Activated T-helper 17 cell treated with anti-CD3 and anti-CD28 coated beads, Interleukin-2, amount 50 U/mL, for 72 hours (primary cell): ENCODE measurements at regions not wholly inside any gene's neighbourhood (a gene's known extent, or its start where the extent isn't known, plus 50 kb on each side); places are given as distances from the start of the nearest gene placed in this dataset.

Experiments
- ATAC-seq: fragments of 150-1000 bp; cut with Tn5 transposase; replicated peaks from 2 replicates; pipeline ENCODE4 v1.10.0; 2021; ENCODE audit warnings: mild to moderate bottlenecking, moderate library complexity
- H3K27ac Mint-ChIP-seq: one replicate; pipeline ENCODE4 v1.8.0; 2022; ENCODE audit warnings: mixed read lengths
- H3K27me3 Mint-ChIP-seq: one replicate; pipeline ENCODE4 v1.8.0; 2022; ENCODE audit warnings: mixed read lengths
- H3K36me3 Mint-ChIP-seq: one replicate; pipeline ENCODE4 v1.8.0; 2022; ENCODE audit warnings: low read depth, mild to moderate bottlenecking, mixed read lengths
- H3K4me1 Mint-ChIP-seq: one replicate; pipeline ENCODE4 v1.8.0; 2022; ENCODE audit warnings: mixed read lengths
- H3K4me3 Mint-ChIP-seq: one replicate; pipeline ENCODE4 v1.8.0; 2022; ENCODE audit warnings: mild to moderate bottlenecking, mixed read lengths
- H3K9me3 Mint-ChIP-seq: one replicate; pipeline ENCODE4 v1.8.0; 2022; ENCODE audit warnings: mixed read lengths

DNA sequence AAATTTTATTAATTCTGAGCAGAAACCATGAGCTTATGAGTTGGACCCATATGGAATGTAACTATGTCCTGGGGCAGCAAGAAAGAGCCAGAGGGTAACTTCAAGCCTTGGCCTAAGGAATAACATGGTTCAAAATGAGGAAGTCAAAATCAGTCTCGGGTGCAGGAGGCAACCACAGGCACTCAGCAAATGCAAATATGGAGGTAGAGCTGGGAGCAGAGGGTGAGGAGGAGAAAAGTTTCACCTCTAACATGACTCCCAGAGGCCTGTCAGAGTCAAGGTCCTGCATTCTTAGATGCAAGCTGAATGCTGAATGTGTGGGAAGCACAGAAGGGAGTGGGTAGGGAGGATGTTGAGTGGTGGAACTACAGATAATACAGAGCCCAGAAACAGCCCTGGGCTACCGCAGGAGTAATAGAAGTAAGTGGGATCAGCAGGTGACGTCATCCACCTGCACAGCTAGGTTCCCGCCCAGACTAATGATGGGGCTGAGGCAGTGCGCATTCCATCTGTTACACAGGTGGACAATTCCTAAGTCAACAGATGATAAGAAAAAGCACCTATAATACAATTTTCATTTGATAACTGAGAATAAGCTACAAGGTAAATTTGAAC lies 279.8 kb upstream of the ARRDC4 start:
- Mint-ChIP-seq H3K27me3 (no peaks in the 10 kb centered on the region), H3K27ac (no peak overlapping the region), H3K9me3 (peaks cover 15% of the 10 kb centered on the region), H3K4me3 (no peak overlapping the region), H3K36me3 (no peaks in the 10 kb centered on the region), H3K4me1 (no peaks in the 10 kb centered on the region)
- ATAC-seq, result no peak

DNA sequence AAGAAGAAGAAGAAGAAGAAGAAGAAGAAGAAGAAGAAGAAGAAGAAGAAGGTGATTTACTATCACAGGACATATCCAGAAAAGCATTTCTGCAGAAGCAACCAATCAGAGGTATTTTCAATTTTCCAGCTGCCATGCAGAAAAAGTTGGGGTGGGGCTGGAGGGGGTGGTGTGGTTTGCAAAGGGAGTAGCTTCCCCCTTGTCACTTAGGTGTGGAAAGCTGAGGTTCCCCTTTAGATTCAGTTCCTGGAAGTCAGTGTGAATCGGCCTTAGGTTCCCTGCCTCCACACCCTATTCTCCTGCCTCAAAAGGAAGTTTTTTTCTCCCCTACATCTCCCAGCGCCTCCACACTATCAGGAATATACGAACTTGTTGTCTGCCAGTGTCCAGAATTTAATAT lies 276.7 kb upstream of the ARRDC4 start:
- H3K4me3 Mint-ChIP-seq, result no peak overlapping the region
- H3K9me3 Mint-ChIP-seq, result peaks cover 15% of the 10 kb centered on the region
- ATAC-seq, result no peak
- no peaks in the 10 kb centered on the region for H3K4me1 Mint-ChIP-seq
- H3K27me3 Mint-ChIP-seq, result no peaks in the 10 kb centered on the region
- no peaks in the 10 kb centered on the region for H3K36me3 Mint-ChIP-seq
- H3K27ac Mint-ChIP-seq, result no peak overlapping the region

DNA sequence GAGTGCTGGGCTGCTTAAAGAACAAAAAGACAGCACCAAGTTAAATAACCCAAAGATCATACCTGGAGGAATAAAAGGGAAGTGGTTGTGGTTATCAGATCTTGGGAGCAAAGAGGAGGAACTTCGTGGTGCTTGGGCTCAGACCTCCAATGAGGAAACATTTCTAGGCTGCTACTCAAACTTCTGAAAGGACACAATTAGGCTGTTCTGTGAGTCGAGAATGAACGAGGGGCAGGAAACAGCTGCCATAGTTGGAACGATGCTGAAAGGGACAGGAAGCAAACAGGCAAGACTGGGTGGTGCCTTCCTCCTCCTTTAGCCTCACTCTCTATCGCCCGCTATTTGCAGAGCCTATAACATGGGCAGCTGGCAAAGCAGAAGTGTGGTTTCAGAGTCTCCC lies 276.3 kb upstream of the ARRDC4 start:
- Mint-ChIP-seq H3K9me3 (peaks cover 16% of the 10 kb centered on the region), H3K27ac (no peak overlapping the region), H3K36me3 (no peaks in the 10 kb centered on the region), H3K4me3 (no peak overlapping the region), H3K4me1 (no peaks in the 10 kb centered on the region), H3K27me3 (no peaks in the 10 kb centered on the region)
- no peak for ATAC-seq

DNA sequence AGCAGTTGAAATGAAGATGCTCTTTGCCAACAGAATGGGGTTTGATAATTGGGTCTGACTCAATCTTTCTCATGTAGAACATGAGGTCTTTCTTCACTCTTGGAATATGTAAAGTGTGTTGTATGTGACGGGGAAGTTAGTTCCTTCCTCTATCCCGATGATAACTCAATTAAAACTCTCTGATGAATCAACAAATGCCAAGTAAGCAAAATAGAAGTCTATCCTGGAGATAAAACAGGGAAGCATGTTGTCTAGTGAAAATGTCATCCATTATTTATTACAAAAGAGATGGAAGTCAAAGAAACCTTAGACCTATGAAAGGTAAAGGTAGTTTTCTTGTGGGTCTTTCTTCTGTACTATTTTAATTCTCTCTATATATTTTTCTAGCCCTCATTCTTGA lies 274.2 kb upstream of the ARRDC4 start:
- no peaks in the 10 kb centered on the region for H3K4me1 Mint-ChIP-seq
- no peak overlapping the region for H3K4me3 Mint-ChIP-seq
- no peak for ATAC-seq
- H3K36me3 Mint-ChIP-seq, result no peaks in the 10 kb centered on the region
- no peak overlapping the region for H3K27ac Mint-ChIP-seq
- no peaks in the 10 kb centered on the region for H3K27me3 Mint-ChIP-seq
- peaks cover 13% of the 10 kb centered on the region for H3K9me3 Mint-ChIP-seq

DNA sequence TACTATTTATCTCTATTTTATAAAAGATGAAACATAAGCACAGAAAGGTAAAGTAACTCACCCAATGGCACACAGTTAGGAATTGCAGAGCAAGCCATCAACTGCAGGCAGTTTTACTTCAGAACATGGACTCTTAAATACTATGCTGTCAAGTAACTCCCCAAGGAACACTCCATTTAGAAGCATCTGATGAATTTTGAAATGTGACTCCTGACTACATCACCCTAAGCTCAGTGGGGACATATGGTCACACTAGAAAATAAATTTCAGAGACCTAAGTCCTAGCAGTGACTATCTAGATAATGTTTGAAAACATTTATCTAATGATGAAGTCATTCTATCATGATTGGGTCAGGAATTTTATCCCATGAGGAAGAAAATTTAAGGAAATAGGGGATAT lies 272.8 kb upstream of the ARRDC4 start:
- H3K4me1 Mint-ChIP-seq, result no peaks in the 10 kb centered on the region

DNA sequence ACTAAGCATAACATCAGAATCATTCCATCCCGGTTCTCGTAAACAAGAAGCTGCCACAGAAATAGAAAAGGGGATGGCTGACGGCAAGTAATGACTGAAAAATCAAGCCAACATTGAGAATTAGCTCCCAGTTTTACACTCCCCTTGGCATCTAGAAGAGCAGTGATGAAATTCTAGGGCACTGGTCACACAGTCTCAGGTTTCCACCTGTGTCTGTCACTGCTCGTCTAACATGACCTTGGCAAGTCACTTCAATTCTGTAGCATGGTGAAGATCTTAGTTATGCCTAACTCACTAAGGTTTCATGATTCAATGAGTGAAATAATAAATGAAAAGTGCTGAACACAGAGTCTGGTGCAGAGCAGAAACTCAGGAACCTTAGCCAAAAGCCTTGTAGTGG lies 272.3 kb upstream of the ARRDC4 start:
- H3K4me1 Mint-ChIP-seq, result no peaks in the 10 kb centered on the region
- ATAC-seq, result no peak
- no peaks in the 10 kb centered on the region for H3K27me3 Mint-ChIP-seq

More for the DNA sequence above, 272.8 kb upstream of the ARRDC4 start:
- no peak for ATAC-seq
- peaks cover 9% of the 10 kb centered on the region for H3K9me3 Mint-ChIP-seq
- H3K4me3 Mint-ChIP-seq, result no peak overlapping the region
- no peaks in the 10 kb centered on the region for H3K27me3 Mint-ChIP-seq
- no peaks in the 10 kb centered on the region for H3K36me3 Mint-ChIP-seq
- H3K27ac Mint-ChIP-seq, result no peak overlapping the region

DNA sequence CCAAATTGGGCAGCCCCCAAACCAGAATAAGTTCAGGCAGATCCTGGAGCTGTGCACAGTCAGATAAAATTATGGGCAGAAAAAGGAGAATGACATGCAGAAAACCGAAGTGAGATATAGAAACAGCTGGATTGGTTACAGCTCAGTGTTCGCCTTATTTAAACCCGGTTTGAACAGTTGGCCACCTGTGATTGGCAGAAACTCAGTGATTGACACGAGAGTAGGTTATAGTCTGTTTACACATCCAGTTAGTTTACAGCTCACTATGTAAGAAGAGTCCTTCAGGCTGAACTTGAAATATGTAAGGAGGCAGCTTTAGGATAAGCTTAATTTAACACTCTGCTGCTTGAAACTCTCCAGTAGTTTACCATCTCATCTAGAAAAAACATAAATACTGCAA lies 271.6 kb upstream of the ARRDC4 start:
- Mint-ChIP-seq H3K36me3 (no peaks in the 10 kb centered on the region), H3K4me3 (no peak overlapping the region), H3K27me3 (no peaks in the 10 kb centered on the region), H3K27ac (no peak overlapping the region), H3K9me3 (peaks cover 6% of the 10 kb centered on the region), H3K4me1 (no peaks in the 10 kb centered on the region)
- ATAC-seq, result no peak

More for the DNA sequence above, 272.3 kb upstream of the ARRDC4 start:
- Mint-ChIP-seq H3K9me3 (peaks cover 6% of the 10 kb centered on the region), H3K4me3 (no peak overlapping the region), H3K27ac (no peak overlapping the region), H3K36me3 (no peaks in the 10 kb centered on the region)

DNA sequence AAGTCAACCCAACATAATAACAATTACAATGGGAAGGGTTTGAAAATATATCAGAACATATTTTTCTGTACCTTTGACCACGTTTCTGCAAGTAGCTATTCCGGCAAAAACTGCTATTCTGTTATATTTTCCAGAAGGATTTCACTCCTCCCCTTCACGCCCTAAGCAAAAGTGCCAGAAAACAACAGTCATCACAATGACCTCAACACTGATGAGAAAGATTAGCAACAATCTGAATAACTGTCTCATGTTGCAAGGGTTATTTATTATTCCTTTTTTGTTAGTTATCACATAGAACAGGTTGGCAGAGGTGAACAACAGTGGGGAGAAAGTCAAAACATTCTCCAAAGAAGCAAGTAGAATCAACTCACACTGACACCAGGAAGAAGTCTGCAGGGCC lies 269.4 kb upstream of the ARRDC4 start:
- no peak for ATAC-seq
- Mint-ChIP-seq H3K27ac (no peak overlapping the region), H3K27me3 (no peaks in the 10 kb centered on the region), H3K36me3 (no peaks in the 10 kb centered on the region), H3K4me3 (no peak overlapping the region), H3K4me1 (no peaks in the 10 kb centered on the region), H3K9me3 (peaks cover 6% of the 10 kb centered on the region)

DNA sequence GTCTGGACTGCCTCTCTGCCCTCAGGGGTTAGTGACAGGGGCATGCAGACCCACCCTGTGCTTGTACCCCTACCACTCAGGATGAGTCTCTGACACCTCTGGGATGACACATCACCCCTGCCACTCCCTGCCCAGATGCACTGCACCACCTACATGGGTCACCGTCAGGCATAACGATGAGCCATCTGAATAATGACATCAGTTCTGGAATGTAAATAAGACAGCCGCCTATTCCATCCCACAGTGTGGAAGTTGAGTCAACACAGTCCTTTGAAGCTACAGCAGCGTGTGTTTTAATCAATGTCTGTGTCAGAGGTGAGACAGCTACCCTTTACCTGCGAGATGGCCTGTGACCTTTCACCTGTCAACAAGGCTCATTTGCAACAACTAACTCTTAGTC lies 268.7 kb upstream of the ARRDC4 start:
- Mint-ChIP-seq H3K27me3 (no peaks in the 10 kb centered on the region), H3K9me3 (peaks cover 6% of the 10 kb centered on the region)
- no peak for ATAC-seq

DNA sequence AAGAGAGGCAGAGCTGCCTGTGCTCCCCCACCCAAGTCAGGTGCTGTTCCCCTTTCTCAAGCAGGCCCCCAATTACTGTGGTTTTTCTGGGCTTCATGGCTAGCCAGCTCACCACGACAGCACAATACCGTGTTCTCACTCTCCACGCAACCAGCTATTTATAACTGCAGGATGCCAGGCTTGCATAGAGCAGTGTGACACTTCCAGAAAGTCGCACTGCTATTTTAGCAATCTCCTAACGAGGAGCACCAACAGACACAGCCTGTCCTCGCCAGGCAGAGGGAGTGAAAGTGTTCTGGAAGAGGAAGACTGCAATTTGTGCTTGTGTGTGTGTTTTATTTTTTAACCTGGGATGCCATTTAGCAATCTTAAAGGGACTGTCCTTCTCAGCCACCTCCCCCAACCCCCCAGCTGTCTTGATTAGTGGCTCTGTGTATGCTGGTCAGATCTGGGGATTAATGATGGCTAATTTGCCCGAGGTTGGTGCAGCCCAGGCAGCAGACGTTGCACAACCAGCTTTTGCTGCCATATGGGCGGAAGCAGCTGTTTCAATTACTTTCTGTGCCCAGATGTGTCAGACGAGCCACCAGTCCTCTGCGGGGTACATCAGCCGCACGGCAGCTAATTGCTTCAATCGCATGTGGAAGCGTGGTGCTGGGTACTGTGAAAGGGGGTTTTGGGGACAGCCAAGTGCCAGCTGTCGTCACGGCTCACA lies 268.0 kb upstream of the ARRDC4 start:
- H3K36me3 Mint-ChIP-seq, result no peaks in the 10 kb centered on the region
- H3K27ac Mint-ChIP-seq, result no peak overlapping the region
- peaks cover 6% of the 10 kb centered on the region for H3K9me3 Mint-ChIP-seq
- ATAC-seq, result no peak
- no peaks in the 10 kb centered on the region for H3K27me3 Mint-ChIP-seq
- no peaks in the 10 kb centered on the region for H3K4me1 Mint-ChIP-seq
- H3K4me3 Mint-ChIP-seq, result no peak overlapping the region

More for the DNA sequence above, 268.7 kb upstream of the ARRDC4 start:
- H3K4me1 Mint-ChIP-seq, result no peaks in the 10 kb centered on the region
- H3K4me3 Mint-ChIP-seq, result no peak overlapping the region
- no peak overlapping the region for H3K27ac Mint-ChIP-seq
- H3K36me3 Mint-ChIP-seq, result no peaks in the 10 kb centered on the region

DNA sequence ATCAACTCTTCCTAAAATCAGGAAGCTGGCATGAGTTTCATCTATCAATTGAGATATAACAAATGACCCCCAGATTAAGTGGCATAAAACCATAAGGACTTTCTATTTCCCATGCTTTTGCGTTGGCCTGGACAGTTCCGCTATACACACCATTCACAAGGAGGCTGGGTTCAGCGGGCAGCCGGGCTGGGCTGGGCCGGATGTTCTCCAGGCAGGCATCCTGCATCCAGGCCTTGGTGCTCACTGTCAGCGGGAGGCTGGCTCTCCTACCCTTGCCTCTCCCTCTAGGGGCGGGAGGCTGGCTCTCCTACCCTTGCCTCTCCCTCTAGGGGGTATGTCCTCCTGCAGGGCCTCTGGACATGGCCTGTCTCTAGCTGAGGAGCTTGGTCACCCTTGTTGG lies 266.0 kb upstream of the ARRDC4 start:
- H3K36me3 Mint-ChIP-seq, result no peaks in the 10 kb centered on the region
- no peaks in the 10 kb centered on the region for H3K4me1 Mint-ChIP-seq
- no peak for ATAC-seq
- peaks cover 3% of the 10 kb centered on the region for H3K9me3 Mint-ChIP-seq
- H3K27ac Mint-ChIP-seq, result no peak overlapping the region
- no peaks in the 10 kb centered on the region for H3K27me3 Mint-ChIP-seq
- no peak overlapping the region for H3K4me3 Mint-ChIP-seq

DNA sequence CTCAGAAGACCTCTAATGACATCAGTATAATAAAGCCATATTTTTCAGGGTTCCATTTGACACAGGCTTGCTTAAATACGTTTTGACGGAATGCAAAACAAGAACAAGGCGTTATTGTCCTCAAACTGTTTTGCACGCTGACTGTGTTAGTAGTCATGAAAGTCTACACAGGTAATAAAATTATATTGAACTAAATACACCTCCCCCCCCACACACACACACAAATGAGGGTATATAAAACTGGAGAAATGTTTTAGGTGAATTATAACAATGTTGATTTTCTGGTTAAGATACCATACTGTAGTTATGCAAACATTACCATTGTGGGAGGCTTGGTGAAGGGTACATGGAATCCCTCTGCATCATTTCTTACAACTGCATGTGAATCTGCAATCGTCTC lies 257.1 kb upstream of the ARRDC4 start:
- H3K27ac Mint-ChIP-seq, result no peak overlapping the region
- no peaks in the 10 kb centered on the region for H3K9me3 Mint-ChIP-seq
- no peaks in the 10 kb centered on the region for H3K4me1 Mint-ChIP-seq
- H3K27me3 Mint-ChIP-seq, result no peaks in the 10 kb centered on the region
- ATAC-seq, result no peak
- no peaks in the 10 kb centered on the region for H3K36me3 Mint-ChIP-seq
- H3K4me3 Mint-ChIP-seq, result no peak overlapping the region

DNA sequence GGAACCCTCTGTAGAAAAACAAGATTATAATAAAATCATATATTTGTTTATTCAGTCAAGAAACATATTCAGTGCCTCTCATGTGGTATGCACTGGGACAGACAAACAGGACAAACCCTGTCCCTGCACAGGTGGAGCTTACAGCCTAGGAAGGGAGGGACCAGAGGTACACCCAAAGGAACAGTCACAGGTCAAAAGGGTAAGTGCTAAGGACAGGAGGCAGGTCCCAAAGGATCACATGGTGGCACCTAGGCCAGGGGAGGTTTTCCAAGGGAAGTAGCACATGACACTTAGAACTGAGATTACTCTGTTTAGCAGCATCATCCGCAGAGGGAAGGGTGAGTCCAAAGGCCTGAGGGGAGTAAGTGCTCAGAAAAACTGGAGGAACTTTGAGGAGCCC lies 254.4 kb upstream of the ARRDC4 start:
- no peaks in the 10 kb centered on the region for H3K4me1 Mint-ChIP-seq
- peaks cover 4% of the 10 kb centered on the region for H3K9me3 Mint-ChIP-seq
- H3K36me3 Mint-ChIP-seq, result no peaks in the 10 kb centered on the region

DNA sequence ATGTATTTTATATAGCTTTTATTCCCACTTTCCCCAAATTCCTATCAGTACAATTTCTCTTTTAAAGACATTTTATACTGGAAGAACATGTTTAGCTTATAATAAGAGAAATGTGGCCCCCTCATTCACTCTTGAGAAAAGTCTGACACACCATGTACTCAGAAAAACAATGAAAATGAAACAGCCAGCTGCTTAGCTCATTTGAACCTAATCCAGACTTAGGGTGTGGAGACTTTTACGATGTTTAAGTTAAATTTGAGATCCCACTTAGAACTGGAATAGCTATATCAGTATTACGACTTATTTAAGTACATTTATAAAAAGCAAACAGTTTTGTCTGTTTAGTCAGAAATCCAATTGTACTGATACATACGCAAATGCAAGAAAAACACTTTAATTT lies 252.3 kb upstream of the ARRDC4 start:
- Mint-ChIP-seq H3K27me3 (no peaks in the 10 kb centered on the region), H3K27ac (no peak overlapping the region), H3K4me3 (no peak overlapping the region), H3K4me1 (no peaks in the 10 kb centered on the region), H3K9me3 (peaks cover 4% of the 10 kb centered on the region), H3K36me3 (no peaks in the 10 kb centered on the region)
- no peak for ATAC-seq

More for the DNA sequence above, 254.4 kb upstream of the ARRDC4 start:
- H3K27me3 Mint-ChIP-seq, result no peaks in the 10 kb centered on the region
- ATAC-seq, result no peak
- H3K4me3 Mint-ChIP-seq, result no peak overlapping the region
- no peak overlapping the region for H3K27ac Mint-ChIP-seq

DNA sequence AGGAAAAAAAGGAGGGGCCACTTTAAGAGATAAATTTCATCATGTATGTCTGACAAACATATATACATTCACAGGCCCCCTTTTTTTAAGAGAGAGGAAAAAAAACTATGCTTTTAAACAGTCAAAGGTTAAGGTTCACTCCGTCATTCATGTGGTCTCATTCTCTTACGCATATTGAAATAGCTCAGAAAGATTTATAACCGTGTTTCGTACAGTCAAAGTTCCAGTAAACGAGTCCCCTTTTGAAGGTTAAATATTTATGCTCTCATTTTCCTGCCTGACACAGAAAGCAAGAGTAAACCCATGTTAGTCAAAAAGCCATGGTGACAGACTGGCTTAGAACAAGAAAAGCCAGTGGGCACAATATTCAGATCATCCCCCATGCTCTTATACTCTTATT lies 248.0 kb upstream of the ARRDC4 start:
- Mint-ChIP-seq H3K4me3 (no peak overlapping the region), H3K27ac (no peak overlapping the region), H3K36me3 (no peaks in the 10 kb centered on the region), H3K27me3 (no peaks in the 10 kb centered on the region), H3K9me3 (peaks cover 8% of the 10 kb centered on the region), H3K4me1 (no peaks in the 10 kb centered on the region)
- no peak for ATAC-seq
